HG02588 (cell line): ENCODE measurements at regions not wholly inside any gene's neighbourhood (a gene's known extent, or its start where the extent isn't known, plus 50 kb on each side); places are given as distances from the start of the nearest gene placed in this dataset.
"Not testable (repeated sequence)": the region's sequence is repeated elsewhere in the genome, so short reads cannot be mapped to it uniquely, and the experiment has no call there.

Source experiments
- ATAC-seq: cut with Tn5 transposase; IDR thresholded peaks from one replicate; pipeline ENCODE4 v1.9.1; 2021; ENCODE audit warnings: mild to moderate bottlenecking, moderate library complexity; ENCODE audit not compliant: unreplicated experiment

DNA sequence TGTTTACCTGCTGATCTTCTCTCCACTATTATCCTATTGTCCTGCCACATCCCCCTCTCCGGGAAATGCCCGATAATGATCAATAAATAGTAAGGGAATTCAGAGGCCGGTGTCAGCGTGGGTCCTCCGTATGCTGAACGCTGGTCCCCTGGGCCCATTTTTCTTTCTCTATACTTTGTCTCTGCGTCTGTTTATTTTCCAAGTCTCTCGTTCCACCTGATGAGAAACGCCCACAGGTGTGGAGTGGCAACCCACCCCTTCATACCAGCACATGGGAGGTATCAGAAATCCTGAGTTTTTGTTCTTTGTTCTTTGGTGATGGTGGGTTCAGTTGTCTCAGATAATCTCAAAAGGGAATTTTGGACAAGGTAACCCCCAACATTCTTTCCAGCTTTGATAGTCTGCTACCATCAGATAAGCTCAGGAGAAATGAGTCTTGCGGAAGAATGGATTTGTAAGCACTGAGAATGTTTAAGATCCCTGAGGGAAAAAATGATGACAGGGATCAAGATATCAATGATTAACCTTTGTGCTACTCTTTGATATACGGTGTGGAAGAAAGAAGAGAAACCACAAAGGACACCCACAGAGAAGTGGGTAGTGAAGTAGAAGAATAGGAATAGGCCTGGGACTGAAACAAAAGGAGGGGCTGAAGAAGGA is 117.9 kb downstream of the CEP44 start:
- no peak for ATAC-seq

DNA sequence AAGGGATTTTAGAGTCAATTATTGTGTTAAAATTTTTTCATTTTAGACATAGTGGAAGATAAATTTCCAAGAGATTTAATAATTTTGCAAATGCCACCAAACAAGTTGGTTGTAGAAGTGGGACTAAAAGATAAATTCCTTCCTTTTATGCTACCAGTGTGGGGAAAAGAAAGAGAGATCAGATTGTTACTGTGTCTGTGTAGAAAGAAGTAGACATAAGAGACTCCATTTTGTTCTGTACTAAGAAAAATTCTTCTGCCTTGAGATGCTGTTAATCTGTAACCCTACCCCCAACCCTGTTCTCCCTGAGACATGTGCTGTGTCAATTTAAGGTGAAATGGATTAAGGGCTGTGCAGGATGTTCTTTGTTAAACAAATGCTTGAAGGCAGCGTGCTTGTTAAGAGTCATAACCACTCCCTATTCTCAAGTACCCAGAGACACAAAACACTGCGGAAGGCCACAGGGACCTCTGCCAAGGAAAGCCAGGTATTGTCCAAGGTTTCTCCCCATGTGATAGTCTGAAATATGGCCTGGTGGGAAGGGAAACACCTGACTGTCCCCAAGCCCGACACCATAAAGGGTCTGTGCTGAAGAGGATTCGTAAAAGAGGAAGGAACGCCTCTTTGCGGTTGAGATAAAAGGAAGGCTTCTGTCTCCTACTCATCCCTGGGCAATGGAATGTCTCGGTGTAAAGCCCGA is 117.0 kb downstream of the CEP44 start:
- not testable (repeated sequence) for ATAC-seq

DNA sequence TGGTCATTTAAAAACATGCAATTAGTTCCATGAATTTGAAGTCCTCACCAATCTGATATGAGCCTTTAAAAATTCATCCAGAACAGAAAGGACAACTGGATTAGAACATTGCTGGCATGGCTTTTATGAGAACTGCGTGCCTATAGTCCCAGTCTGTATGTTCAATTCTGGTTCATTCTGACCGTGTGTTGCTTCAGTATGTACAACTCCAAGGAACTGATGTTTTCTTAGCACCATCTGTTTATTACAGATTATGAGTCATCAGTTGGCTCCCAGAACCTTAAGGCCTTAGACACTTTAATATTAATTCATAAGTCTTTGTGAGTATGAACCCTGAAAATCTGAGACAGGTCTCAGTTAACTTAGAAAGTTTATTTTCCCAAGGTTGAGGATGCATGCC is 115.0 kb downstream of the CEP44 start:
- ATAC-seq = no peak

DNA sequence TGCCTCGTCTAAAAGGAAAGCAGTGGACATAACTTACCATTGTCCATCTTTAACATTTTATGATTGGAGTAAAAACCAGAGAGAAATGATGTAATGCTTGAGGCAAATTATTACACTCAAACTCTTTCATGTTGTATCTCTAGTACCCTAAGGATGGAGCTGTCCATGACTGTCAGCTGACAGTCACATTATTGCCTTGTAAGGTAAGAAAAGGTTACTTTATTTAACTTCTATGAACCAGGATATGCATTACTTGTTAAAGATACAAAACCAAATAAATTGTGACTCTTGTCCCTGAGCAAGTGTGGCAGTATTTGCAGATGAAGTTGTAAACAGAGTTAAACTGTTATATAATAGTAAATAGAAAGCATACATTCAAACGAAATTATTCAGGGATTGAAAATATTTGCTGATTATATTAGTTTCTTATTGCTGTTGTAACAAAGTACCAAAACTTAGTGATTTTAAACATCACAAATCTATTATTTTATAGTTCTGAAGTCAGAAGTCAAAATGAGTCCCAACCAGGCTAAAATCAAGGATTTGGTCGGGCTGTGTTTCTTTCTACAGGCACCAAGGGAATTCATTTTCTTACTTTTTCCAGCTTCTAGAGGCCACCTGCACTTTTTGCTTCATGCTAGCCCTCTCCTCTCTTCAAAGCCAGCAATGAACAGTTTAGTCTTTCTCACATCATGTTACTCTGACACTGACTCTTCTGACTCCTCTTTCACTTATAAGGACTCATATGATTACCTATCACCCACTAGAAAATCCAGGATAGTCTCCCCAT is 113.8 kb downstream of the CEP44 start:
- no peak for ATAC-seq

DNA sequence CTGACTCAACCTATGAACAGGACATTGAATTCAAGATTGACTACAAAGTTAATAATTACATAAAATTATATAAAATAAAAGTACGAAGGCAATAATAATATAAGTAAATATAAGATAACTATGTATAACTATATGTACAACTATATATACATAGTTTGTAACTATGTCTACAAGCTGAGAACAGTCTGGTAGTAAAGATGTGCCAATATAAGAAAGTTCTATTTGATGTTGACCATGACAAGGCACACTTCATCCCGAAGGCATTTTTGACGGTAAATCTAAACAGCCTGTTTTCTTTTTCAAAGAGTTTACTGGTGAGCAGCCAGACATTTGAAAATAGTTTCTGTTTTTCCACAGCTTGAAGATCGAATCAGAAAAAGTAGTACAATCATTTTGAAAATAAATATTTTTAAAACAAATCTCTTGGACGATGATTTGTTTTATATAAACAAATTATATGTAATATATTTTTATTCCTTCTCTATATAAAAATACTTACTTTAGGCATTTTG is 112.9 kb downstream of the CEP44 start:
- no peak for ATAC-seq

DNA sequence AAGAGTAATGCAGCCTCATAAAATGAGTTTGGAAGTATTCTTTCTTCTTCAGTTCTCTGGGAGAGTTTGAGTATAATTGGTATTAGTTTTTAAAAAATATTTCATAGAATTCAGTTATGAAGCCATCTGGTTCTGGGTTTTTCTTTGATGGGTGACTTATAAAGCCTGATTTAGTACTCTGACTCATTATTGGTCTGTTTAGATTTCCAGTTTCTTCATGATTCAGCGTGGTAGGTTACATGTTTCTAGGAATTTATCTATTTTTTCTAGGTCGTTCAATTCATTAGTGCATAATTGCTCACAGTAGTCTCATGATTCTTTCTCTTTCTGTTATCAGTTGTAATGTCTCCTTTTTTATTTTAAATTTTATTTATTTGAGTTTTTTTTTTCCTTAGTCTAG is 111.2 kb downstream of the CEP44 start:
- ATAC-seq = no peak

DNA sequence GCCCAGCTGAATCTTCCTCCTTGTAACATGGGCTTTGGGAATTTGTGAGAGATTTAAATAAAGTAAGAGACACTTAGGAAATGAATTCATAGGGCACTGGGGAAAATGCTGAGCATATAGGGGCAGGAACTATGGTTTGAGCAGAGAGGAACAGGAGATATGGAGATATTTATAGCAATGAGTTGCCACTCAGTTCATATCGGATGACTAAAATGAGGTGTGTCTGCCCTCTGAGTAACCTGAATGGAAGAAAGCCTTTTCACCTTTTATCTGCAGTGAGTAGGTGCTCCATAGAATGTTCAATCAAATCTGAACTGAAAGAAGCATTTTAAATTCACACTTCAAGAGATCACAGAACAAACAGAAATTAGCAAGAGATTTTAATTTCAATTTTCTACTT is 105.7 kb downstream of the CEP44 start:
- no peak for ATAC-seq

DNA sequence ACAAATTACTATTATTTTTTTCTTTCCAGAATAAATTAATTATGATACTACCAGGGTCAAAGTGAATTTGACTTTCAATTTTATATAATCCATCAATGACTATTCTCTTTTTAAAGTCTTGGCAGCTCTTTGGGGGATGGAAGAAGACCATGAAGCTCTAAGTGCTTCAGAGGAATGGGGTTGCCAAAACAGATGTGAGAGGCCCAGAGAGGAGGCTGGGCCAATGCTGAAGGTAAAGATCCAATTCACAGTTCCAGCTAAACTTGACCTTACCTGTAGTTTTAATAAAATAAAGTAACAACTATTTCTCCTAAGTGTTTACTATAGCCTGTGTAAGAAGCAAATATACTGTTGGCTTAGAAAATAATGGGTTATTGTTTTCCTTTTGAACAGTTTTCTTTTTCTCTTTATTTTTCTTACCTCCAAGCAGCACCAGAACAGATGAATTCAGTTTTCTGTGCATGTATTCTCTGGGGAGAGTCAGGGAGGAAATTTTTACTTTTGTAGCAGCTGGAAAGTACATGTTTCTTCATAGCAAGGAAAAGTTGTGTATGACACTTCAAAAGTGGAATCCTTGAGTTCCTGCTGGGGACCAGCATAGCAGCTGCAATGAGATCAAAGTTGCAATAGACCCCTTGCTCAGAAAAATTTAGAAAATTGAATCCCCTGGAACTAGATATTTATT is 104.9 kb downstream of the CEP44 start:
- ATAC-seq = no peak

DNA sequence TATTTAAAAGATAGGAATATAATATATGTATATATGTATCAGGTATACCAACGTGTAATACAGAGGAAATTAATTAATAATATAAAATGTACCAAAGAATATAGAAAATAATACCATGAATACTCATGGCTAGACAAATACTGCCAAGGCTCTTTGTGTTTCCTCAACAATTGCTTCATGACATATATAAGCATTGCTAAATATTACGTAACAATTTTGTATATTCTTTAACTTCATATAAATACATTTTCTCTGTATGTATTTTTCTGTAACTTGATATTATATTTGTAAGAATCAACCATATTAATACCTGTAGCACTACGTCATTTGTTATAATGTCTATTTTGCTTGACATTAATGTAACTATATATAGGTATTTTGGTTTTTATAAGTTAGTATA is 104.0 kb downstream of the CEP44 start:
- ATAC-seq = no peak

DNA sequence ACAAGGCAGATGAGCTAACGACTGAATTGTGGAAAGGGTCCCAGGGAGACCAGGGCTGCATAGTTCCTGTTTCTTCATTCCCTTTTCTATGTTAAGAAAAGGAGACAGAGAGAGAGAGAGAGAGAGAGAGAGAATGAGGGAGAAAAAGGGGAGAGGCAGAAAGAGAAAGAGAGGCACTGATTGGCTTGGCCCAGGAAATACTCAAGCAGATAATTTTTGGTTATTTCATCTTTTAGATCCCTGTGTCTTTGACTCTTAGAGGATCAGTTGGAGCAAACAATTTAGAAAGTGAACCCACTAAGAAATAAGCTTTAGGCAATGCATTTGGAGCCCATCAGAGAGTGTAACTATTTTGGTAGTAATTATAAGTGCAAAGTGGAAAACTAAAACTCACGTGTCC is 103.4 kb downstream of the CEP44 start:
- no peak for ATAC-seq

DNA sequence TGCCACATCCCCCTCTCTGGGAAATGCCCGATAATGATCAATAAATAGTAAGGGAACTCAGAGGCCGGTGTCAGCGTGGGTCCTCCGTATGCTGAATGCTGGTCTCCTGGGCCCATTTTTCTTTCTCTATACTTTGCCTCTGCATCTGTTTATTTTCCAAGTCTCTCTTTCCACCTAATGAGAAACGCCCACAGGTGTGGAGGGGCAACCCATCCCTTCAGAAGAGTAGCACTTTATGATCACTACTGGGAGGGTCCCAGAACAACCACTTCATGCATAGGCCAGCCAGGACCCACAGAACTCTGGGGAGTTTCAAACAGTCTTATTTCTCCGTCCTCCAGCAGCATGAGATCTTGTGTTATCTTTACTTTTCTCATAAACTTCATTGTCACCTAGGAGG is 100.1 kb downstream of the CEP44 start:
- ATAC-seq = no peak

DNA sequence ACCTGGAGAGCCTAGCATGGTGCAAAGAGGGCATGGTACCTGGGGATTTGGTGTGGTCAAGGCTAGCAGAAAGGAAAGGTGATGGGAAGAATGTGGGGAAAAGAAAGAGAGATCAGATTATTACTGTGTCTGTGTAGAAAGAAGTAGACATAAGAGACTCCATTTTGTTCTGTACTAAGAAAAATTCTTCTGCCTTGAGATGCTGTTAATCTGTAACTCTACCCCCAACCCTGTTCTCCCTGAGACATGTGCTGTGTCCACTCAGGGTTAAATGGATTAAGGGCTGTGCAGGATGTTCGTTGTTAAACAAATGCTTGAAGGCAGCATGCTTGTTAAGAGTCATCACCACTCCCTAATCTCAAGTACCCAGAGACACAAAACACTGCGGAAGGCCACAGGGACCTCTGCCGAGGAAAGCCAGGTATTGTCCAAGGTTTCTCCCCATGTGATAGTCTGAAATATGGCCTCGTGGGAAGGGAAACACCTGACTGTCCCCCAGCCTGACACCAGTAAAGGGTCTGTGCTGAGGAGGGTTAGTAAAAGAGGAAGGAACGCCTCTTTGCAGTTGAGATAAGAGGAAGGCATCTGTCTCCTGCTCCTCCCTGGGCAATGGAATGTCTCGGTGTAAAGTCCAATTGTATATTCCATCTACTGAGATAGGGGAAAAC is 99.4 kb downstream of the CEP44 start:
- not testable (repeated sequence) for ATAC-seq
